ENCODE measurements at regions not wholly inside any gene's neighbourhood (a gene's known extent, or its start where the extent isn't known, plus 50 kb on each side); places are given as distances from the start of the nearest gene placed in this dataset.

DNA sequence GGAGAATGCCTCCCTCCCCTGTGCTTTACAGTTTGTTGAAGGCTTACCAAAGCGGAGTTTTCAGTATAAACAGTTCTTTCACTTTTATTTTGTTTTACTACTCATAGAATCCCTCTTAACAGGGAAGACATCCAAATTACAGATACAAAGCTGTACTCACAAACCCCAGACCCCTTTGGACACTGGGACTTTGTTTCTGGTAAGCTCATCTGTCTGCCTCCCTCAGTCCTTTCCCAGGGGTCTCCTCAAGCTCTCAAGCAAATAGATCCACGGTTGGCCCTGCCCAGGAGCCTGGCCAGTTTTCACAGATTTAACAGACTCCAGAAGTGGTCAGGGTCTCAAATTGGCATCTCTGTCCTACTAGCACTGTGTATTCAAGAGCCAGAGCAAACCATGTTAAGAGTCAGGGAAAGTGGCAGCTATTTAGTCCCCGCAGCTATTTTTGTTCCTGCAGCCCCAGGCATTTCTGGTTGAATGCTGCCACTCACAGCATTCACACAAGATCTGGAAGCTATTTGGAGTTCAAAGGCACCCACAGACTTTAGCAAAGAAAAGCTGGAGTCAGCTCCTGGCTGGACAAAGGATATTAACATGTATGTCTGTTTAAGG lies 54.2 kb downstream of the TMEM100 start:
- no peak for DNase-seq
- peaks cover 8% of the 10 kb centered on the region; the same call in 1 of the 2 replicates for H3K27me3 Mint-ChIP-seq (ENCODE audit: insufficient read depth)
- TF ChIP-seq CTCF (IDR thresholded peaks at IDR 0.05): no peak

GRCh38 chr17:55666806-55667205 lies 55.9 kb downstream of the TMEM100 start:
- H3K27me3 Mint-ChIP-seq (ENCODE audit: insufficient read depth): peaks cover 8% of the 10 kb centered on the region; the same call in 1 of the 2 replicates
- DNase-seq: no peak
- no peaks in the 10 kb centered on the region for H3K36me3 Mint-ChIP-seq (ENCODE audit: low read depth)
- no peak overlapping the region for H3K4me3 Mint-ChIP-seq
- no peak overlapping the region for H3K27ac Mint-ChIP-seq
- H3K4me1 Mint-ChIP-seq (ENCODE audit: low read depth): no peaks in the 10 kb centered on the region
- no peaks in the 10 kb centered on the region for H3K9me3 Mint-ChIP-seq
- no peak for TF ChIP-seq CTCF (IDR thresholded peaks at IDR 0.05)

More for the DNA sequence above, 54.2 kb downstream of the TMEM100 start:
- no peaks in the 10 kb centered on the region for H3K9me3 Mint-ChIP-seq
- no peak overlapping the region for H3K4me3 Mint-ChIP-seq
- H3K27ac Mint-ChIP-seq: no peak overlapping the region
- H3K4me1 Mint-ChIP-seq (ENCODE audit: low read depth): no peaks in the 10 kb centered on the region
- H3K36me3 Mint-ChIP-seq (ENCODE audit: low read depth): no peaks in the 10 kb centered on the region

GRCh38 chr17:55664287-55664686 lies 58.4 kb downstream of the TMEM100 start:
- no peak overlapping the region for H3K27ac Mint-ChIP-seq
- H3K4me3 Mint-ChIP-seq: no peak overlapping the region
- no peaks in the 10 kb centered on the region for H3K9me3 Mint-ChIP-seq
- TF ChIP-seq CTCF (IDR thresholded peaks at IDR 0.05): no peak
- DNase-seq: no peak
- H3K4me1 Mint-ChIP-seq (ENCODE audit: low read depth): no peaks in the 10 kb centered on the region
- H3K27me3 Mint-ChIP-seq (ENCODE audit: insufficient read depth): peaks cover 3% of the 10 kb centered on the region; the same call in 1 of the 2 replicates
- H3K36me3 Mint-ChIP-seq (ENCODE audit: low read depth): no peaks in the 10 kb centered on the region

- Mint-ChIP-seq H3K36me3 (ENCODE audit: low read depth) (no peaks in the 10 kb centered on the region), H3K27ac (no peak overlapping the region), H3K4me3 (no peak overlapping the region), H3K27me3 (ENCODE audit: insufficient read depth) (no peaks in the 10 kb centered on the region; the same call in 1 of the 2 replicates), H3K4me1 (ENCODE audit: low read depth) (no peaks in the 10 kb centered on the region), H3K9me3 (no peaks in the 10 kb centered on the region)
- TF ChIP-seq CTCF (IDR thresholded peaks at IDR 0.05): no peak
- DNase-seq: no peak
Measured at GRCh38 chr17:55663400-55663799, 59.3 kb downstream of the TMEM100 start.

DNA sequence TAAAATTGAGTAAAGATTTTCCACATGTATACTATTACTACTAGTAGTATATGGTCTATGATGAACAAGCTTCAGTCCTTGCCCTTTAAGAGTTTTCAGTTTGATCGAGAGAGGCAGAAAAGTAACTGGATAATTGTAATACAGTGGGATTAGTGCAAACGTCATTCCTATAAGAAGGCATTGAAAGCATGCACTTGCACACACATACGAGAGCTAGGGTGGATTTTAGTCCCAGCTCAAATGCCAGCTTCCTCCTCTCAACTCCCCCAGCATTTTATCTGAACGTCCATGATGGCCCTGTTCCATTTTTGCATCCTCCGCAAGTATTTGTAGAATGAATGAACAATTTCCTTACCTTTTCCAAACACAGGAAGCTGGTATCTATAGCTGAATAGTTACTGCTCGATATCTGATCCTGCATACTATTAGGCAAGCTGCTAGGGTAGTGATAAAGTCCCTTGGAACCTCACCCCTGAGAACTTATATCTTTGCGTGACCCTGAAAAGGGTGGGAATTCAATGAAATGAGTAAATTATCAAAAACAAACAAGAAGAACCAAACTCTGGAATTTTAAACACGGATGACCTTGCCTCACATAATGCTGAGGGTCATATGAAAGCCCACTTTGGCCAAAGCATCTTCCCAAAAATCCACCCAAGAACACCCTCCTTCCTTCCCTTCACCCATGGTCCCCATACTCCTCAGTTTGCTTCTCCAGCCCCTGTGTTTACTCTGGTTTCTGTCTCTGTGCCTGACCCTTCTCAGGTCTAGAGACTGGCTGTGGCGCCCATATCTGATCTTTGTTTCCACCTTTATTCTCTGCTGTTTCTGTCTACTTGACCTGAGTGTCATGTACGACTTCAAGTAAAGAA lies 60.5 kb downstream of the TMEM100 start:
- Mint-ChIP-seq H3K4me1 (ENCODE audit: low read depth) (no peaks in the 10 kb centered on the region), H3K36me3 (ENCODE audit: low read depth) (no peaks in the 10 kb centered on the region), H3K27me3 (ENCODE audit: insufficient read depth) (no peaks in the 10 kb centered on the region; the same call in 1 of the 2 replicates), H3K9me3 (no peaks in the 10 kb centered on the region), H3K4me3 (no peak overlapping the region), H3K27ac (no peak overlapping the region)
- TF ChIP-seq CTCF (IDR thresholded peaks at IDR 0.05): no peak
- DNase-seq: no peak
